GM19351 (cell line): ENCODE measurements at regions not wholly inside any gene's neighbourhood (a gene's known extent, or its start where the extent isn't known, plus 50 kb on each side); places are given as distances from the start of the nearest gene placed in this dataset.

ENCODE experiments used
- ATAC-seq: cut with Tn5 transposase; IDR thresholded peaks from one replicate; pipeline ENCODE4 v1.9.1; 2021; ENCODE audit warnings: mild to moderate bottlenecking, moderate library complexity; ENCODE audit not compliant: unreplicated experiment

- no peak for ATAC-seq
Observed at GRCh38 chr11:112460141-112460540, 199.5 kb upstream of the PLET1 start.

- no peak for ATAC-seq
Observed at GRCh38 chr11:112464949-112465348, 204.3 kb upstream of the PLET1 start.

DNA sequence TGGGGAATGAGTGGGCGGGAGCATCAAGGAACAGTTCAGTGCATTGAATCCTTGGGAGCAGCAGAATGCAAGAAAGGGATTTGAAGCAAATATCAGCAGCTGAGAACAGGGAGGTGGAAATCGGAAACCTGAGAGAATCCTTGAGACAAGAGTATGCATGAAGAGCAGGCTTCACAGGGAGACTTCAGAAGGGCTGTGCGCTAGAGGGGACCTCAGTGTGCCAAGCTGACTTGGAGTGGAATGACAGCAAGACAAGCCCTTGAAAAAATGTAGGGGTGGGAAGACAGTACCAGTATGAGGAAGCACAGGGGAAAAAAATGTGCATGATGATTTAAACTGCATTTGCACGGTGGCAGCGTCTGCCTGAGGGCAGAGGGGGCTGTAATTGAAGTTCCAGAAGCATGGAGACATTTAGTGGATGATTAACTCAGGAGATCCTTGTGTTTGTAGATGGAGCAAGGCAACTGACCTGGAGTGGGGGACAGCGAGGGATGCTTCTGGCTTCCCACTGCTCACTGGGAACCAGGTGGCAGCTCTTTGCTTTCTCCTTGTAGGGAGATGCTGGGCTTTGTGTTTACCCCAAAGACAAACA is 204.9 kb upstream of the PLET1 start:
- ATAC-seq, result no peak

GRCh38 chr11:112467721-112468120 is 207.1 kb upstream of the PLET1 start:
- ATAC-seq, result no peak

GRCh38 chr11:112469376-112469775 is 208.7 kb upstream of the PLET1 start:
- no peak for ATAC-seq

GRCh38 chr11:112470355-112470754 is 209.7 kb upstream of the PLET1 start:
- ATAC-seq, result no peak

- ATAC-seq, result no peak
Observed at GRCh38 chr11:112471731-112472130, 211.1 kb upstream of the PLET1 start.

DNA sequence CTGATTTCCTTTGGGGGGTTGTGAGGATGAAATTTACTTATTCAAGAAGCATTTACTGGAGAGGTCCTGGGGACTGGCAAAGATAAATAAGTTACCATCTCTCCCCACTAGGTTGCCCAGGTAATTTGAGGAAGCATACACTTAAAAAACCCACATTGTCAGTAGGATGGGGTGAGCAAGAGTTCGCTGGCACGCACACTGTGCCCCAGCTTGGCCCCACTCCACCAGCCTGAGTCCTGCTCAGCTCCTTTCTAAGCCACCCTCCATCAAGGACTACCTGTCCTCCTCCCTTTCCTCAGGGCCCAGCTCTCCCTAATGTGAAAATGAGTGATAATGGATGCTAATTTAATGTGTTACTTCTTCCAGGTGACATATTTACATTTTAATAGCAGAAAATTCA is 216.5 kb upstream of the PLET1 start:
- ATAC-seq, result no peak

GRCh38 chr11:112477581-112478317 is 217.1 kb upstream of the PLET1 start:
- no peak for ATAC-seq

GRCh38 chr11:112478806-112479205 is 218.1 kb upstream of the PLET1 start:
- no peak for ATAC-seq

- no peak for ATAC-seq
Observed at GRCh38 chr11:112481431-112481830, 220.8 kb upstream of the PLET1 start.

GRCh38 chr11:112481893-112482292 is 221.2 kb upstream of the PLET1 start:
- ATAC-seq, result no peak

- ATAC-seq, result peak; percentile 70
Observed at GRCh38 chr11:112485280-112485679, 224.6 kb upstream of the PLET1 start.

GRCh38 chr11:112497826-112498225 is 237.2 kb upstream of the PLET1 start:
- ATAC-seq, result no peak

- no peak for ATAC-seq
Observed at GRCh38 chr11:112498701-112499100, 238.0 kb upstream of the PLET1 start.

DNA sequence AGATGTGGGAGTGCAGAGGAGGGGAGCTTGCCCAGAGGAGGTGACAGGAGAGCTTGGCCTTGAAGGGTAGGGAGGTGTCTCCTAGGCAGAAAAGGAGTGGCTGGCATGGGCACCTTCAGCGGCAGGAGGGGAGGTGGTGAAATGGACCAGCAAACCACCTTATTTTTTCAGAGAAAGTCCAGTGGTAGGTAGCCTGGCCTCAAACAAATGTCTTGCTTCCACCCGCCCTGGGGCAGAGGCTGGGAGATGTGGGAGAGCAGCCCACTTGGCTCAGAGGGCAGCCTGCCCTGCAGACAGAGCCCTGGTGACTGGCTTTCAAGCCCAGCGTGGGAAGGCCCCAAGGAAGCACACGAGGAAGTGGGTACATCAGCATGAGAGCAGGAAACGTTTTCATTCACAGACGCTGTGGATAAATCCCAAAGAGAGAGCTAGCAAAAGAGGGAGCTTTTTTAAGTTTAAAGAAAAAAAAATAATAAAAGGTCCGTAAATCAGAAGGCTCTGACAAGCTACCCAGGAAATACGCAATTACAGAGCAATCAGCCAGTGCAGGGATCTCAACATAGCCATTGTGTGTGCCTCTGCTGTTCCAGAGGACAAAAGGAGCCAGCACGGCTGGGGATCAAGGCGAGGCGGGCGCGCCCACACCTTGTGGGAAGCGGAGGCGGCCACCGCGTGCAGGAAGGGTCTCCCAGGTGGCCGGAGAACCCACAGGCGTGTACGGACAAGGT is 238.7 kb upstream of the PLET1 start:
- no peak for ATAC-seq

DNA sequence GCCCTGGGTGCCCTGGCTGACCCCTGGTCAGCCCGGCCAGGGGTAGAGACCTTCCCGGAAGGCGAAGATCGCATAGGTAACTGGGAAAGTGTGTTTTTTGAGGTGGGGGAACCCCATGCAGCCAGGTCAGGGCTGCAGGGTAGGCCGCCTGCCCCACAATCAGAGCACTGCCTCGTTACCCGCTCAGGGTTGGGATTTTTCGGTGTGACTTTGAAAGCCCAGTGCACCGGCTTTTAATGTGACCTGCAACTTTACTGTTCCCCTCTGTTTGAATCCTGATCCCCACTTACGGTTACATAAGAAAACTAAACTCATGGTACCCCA is 239.2 kb upstream of the PLET1 start:
- ATAC-seq, result no peak

DNA sequence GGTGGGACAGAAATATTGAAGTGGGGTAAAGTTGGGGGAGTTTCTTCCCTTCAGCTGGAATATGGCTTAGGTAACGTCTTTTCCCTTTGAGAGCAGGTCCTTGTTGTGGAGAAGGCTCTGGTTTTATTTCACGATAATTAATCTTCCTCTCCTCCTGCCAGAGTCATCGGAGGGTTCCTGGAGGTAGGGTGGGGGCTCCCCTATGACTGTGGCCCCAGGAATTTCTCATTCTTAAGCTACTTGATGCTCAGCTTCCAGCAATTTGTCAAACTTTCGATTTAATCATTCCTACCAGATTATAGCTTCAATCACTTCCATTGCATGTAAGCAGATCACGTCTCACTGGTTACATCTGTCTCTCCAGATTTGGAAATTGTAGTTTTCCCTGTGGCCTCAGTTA is 242.8 kb upstream of the PLET1 start:
- no peak for ATAC-seq

GRCh38 chr11:112504056-112504455 is 243.4 kb upstream of the PLET1 start:
- no peak for ATAC-seq

DNA sequence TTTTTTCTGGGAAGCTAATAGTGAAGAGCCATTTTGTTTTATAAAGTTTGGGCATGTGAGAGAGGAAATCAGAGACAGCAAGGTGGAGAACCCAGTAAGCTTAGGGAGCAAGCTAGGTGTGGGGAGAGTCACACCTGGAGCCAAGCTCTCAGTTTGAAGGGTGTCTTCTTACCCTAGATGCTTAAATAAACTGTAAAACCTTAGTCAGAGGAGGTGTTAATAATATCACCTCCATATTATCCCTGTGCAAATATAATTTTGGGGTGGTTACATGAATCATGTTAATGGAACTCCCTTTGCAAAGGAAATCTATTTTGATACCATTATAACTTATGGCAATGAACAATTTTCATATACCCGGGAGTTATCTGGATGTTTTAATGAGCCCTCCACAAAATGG is 246.2 kb upstream of the PLET1 start:
- ATAC-seq, result no peak

DNA sequence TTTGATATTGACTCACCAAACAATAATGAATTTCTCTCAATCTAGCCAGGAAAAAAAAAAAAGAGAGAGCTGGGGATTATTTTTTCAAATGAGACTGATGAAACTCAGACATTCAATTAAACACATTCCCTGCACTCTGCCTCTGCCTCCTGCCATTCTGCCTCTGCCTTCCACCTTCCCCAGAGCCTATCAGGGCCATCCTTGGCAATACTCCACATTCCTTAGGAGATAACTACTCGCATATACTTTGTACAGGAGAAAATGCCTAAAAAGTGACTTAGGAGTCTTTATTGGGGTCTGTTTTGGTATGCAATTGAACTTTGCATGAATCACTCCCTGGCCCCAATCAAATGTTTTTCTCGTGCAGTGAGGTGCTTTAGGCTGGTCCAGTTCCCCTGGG is 246.6 kb upstream of the PLET1 start:
- no peak for ATAC-seq

- ATAC-seq, result no peak
Observed at GRCh38 chr11:112508750-112509149, 248.1 kb upstream of the PLET1 start.
